Tibial nerve (tissue), 4 donors: ENCODE measurements at regions not wholly inside any gene's neighbourhood (a gene's known extent, or its start where the extent isn't known, plus 50 kb on each side); places are given as distances from the start of the nearest gene placed in this dataset.

ENCODE experiments used
- DNase-seq, 2 donors: peaks; one replicate each; pipeline ENCODE4 v3.0.0-alpha.2; 2019; ENCODE audit warnings: low spot score in 2 of 2
- H3K27ac ChIP-seq, 4 donors: fragments of 200-600 bp; sonication (generic) in 3 of 4; one replicate each; pipeline ENCODE4 v1.5.1; 2017 to 2019; ENCODE audit warnings: mild to moderate bottlenecking in 1 of 4
- H3K27me3 ChIP-seq, 2 donors: fragments of 200-600 bp; sonication (generic) in 1 of 2; one replicate each; pipeline versions ENCODE4 v1.5.1 to v1.6.0; 2017 to 2019
- H3K36me3 ChIP-seq, 3 donors: fragments of 200-600 bp; sonication (generic); one replicate each; pipeline ENCODE4 v1.5.1; 2018 to 2019
- H3K4me1 ChIP-seq, 4 donors: fragments of 200-600 bp; sonication (generic) in 3 of 4; one replicate each; pipeline ENCODE4 v1.5.1; 2017 to 2019
- H3K4me3 ChIP-seq, 4 donors: fragments of 200-600 bp; sonication (generic) in 3 of 4; one replicate each; pipeline ENCODE4 v1.5.1; 2017 to 2019; ENCODE audit warnings: mild to moderate bottlenecking in 1 of 4, moderate library complexity in 1 of 4
- H3K9me3 ChIP-seq, 4 donors: fragments of 200-600 bp; sonication (generic) in 3 of 4; one replicate each; pipeline ENCODE4 v1.5.1; 2017 to 2019
- EP300 ChIP-seq, 2 donors: sonication (generic); formaldehyde crosslinking; IDR thresholded peaks; one replicate each; pipeline ENCODE4 v1.6.1; 2017; ENCODE audit warnings: antibody characterized with exemption in 2 of 2, mild to moderate bottlenecking in 1 of 2
- POLR2A ChIP-seq, 2 donors: fragments of 450-650 bp; IDR thresholded peaks; one replicate each; pipeline ENCODE4 v1.6.1; 2017; ENCODE audit warnings: antibody characterized with exemption in 2 of 2, mild to moderate bottlenecking in 2 of 2, moderate library complexity in 2 of 2
- WGBS, 2 donors: methylation state at CpG; one replicate each; pipeline ENCODE4 v1.1.5; 2018; 5-methylcytosine and 5-hydroxymethylcytosine counted together
- TF ChIP-seq, protein P1 (sequence below), 5 experiments: fragments of 200-600 bp in 3 of 5; fragments of 450-650 bp in 2 of 5; sonication (generic) in 3 of 5; IDR thresholded peaks; one replicate each; pipeline ENCODE4 v1.5.1; 2016 to 2019; ENCODE audit warnings: antibody characterized with exemption in 5 of 5, mild to moderate bottlenecking in 3 of 5, moderate library complexity in 2 of 5

DNA sequence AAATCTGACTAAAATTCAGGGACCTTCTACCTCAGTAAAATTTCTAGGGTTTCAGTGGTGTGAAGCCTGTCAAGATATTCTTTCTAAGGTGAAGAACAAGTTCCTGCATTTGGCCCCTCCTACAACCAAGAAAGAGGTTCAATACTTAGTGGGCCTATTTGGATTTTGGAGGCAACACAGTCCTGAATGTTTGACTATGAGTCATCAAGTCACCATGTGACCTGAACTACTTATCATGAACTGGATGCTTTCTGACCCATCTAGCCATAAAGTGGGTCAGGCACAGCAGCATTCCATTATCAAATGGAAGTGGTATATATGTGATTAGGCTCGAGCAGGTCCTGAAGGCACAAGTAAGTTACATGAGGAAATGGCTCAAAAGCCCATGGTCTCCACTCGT, 163.0 kb upstream of the IRS2 start:
- no peak for DNase-seq
- H3K36me3 ChIP-seq: no peaks in the 10 kb centered on the region
- H3K27me3 ChIP-seq: no peaks in the 10 kb centered on the region
- no peak overlapping the region for H3K4me3 ChIP-seq
- no peaks in the 10 kb centered on the region for H3K9me3 ChIP-seq
- TF ChIP-seq POLR2A (IDR thresholded peaks at IDR 0.05) (no peak), EP300 (IDR thresholded peaks at IDR 0.05) (no peak)
- TF ChIP-seq, protein P1, sequence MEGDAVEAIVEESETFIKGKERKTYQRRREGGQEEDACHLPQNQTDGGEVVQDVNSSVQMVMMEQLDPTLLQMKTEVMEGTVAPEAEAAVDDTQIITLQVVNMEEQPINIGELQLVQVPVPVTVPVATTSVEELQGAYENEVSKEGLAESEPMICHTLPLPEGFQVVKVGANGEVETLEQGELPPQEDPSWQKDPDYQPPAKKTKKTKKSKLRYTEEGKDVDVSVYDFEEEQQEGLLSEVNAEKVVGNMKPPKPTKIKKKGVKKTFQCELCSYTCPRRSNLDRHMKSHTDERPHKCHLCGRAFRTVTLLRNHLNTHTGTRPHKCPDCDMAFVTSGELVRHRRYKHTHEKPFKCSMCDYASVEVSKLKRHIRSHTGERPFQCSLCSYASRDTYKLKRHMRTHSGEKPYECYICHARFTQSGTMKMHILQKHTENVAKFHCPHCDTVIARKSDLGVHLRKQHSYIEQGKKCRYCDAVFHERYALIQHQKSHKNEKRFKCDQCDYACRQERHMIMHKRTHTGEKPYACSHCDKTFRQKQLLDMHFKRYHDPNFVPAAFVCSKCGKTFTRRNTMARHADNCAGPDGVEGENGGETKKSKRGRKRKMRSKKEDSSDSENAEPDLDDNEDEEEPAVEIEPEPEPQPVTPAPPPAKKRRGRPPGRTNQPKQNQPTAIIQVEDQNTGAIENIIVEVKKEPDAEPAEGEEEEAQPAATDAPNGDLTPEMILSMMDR (IDR thresholded peaks at IDR 0.05): no peak
- H3K4me1 ChIP-seq: no peaks in the 10 kb centered on the region
- 78 to 83% methylated on average over 2 of the region's 2 CpGs for WGBS, 2 donors
- H3K27ac ChIP-seq: no peak overlapping the region

DNA sequence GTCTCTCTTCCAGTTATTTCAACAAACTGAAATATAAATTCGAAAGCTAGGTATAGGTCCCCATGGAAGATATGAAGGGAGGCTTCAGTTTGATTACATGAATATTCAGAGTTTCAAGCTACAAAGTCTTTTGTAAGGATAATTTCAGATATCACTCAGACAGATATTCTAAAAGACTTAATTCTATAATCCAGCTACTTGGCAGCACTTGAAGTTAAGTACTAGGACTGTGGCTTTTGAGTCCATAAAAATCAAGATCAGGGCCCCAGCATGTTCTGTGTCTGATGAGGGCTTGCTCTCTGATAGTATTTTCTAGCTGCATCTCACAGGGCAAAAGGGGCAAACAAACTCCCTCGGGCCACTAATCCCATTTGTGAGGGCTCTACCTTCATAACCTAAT, 160.6 kb upstream of the IRS2 start:
- no peak for TF ChIP-seq EP300 (IDR thresholded peaks at IDR 0.05)
- TF ChIP-seq POLR2A (IDR thresholded peaks at IDR 0.05): no peak
- TF ChIP-seq, protein P1 (IDR thresholded peaks at IDR 0.05): no peak
- H3K36me3 ChIP-seq: no peaks in the 10 kb centered on the region
- 77 to 80% methylated on average over 2 of the region's 2 CpGs for WGBS, 2 donors
- H3K27me3 ChIP-seq: no peaks in the 10 kb centered on the region
- no peak for DNase-seq
- H3K27ac ChIP-seq: no peak overlapping the region
- peaks cover 0 to 3% (median 0%) of the 10 kb centered on the region in 4 donors for H3K9me3 ChIP-seq
- H3K4me3 ChIP-seq: no peak overlapping the region
- no peaks in the 10 kb centered on the region for H3K4me1 ChIP-seq

DNA sequence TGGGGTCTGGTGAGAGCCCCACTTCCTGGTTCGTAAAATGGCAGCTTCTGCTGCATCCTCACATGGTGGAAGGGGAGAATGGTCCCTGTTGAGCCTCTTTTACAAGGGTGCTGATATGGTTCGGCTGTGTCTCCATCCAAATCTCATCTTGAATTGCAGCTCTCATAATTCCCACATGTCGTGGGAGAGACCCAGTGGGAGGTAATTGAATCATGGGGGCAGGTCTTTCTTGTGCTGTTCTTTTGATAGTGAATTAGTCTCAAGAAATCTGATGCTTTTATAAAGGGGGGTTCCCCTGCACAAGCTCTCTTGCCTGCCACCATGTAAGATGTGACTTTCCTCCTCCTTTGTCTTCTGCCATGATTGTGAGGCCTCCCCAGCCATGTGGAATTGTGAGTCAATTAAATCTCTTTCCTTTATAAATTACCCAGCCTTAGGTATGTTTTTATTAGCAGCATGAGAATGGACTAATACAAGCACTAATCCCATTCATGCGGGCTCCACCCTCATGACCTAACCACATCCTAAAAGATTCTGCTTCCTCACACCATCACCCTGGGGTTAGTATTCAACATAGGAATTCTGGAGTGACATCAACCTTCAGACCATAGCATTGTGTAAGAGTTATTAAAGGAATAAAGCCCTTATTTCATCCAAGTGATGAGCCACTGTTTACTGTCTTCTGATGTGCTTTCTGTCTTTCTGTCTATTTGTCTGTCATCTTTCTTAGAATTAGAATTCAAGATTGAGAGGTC, 159.0 kb upstream of the IRS2 start:
- 69 to 79% methylated on average over 4 of the region's 4 CpGs for WGBS, 2 donors
- no peaks in the 10 kb centered on the region for H3K4me1 ChIP-seq
- no peak for DNase-seq
- H3K27ac ChIP-seq: no peak overlapping the region
- no peaks in the 10 kb centered on the region for H3K27me3 ChIP-seq
- H3K36me3 ChIP-seq: no peaks in the 10 kb centered on the region
- peaks cover 0 to 3% (median 0%) of the 10 kb centered on the region in 4 donors for H3K9me3 ChIP-seq
- TF ChIP-seq EP300 (IDR thresholded peaks at IDR 0.05) (no peak), POLR2A (IDR thresholded peaks at IDR 0.05) (no peak)
- TF ChIP-seq, protein P1 (IDR thresholded peaks at IDR 0.05): no peak
- H3K4me3 ChIP-seq: no peak overlapping the region

DNA sequence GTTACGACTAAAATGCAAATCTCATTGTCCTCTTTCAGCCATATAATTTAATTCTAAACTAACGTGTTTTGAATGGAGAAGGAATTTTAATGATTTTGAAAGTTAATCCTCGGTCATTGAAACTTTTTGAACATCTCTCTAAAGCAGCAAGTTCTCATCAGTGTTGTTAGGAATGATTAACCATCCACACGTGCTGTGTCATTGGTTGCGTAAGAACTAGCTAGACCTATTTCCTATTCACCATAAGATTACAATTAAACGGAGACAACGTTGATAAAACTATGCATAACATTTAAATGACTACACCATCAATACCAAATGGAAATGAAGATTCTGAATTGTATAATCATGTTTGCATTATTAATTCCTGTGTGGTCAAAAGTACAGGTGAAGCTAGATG, 155.6 kb upstream of the IRS2 start:
- H3K27ac ChIP-seq: no peak overlapping the region
- DNase-seq: no peak
- no peaks in the 10 kb centered on the region for H3K27me3 ChIP-seq
- no peaks in the 10 kb centered on the region for H3K4me1 ChIP-seq
- no peak overlapping the region for H3K4me3 ChIP-seq
- H3K9me3 ChIP-seq: peaks cover 0 to 3% (median 0%) of the 10 kb centered on the region in 4 donors
- no peaks in the 10 kb centered on the region for H3K36me3 ChIP-seq
- 82 to 84% methylated on average over 7 of the region's 7 CpGs for WGBS, 2 donors
- TF ChIP-seq POLR2A (IDR thresholded peaks at IDR 0.05) (no peak), EP300 (IDR thresholded peaks at IDR 0.05) (no peak)
- TF ChIP-seq, protein P1 (IDR thresholded peaks at IDR 0.05): no peak

DNA sequence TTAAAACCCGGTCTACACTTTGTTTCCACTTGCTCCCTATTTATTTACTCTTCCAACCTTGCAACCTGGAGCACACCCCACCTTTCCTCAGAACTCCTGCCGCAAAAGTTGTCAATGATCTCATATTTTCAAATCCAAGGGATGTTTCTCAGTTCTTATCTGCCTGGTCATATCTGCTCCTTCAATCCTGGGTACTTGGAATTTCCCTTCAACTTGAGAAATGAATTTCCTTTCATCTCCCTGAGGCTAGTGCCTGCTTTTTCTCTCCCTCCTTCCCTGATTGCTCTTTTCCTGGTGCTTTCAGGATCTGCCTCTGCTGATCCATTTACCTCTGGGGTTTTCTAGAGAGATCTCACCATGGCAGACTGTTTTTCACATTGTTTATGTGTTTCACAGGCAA, 154.8 kb upstream of the IRS2 start:
- H3K27me3 ChIP-seq: no peaks in the 10 kb centered on the region
- DNase-seq: no peak
- peaks cover 0 to 3% (median 0%) of the 10 kb centered on the region in 4 donors for H3K9me3 ChIP-seq
- no peak overlapping the region for H3K27ac ChIP-seq
- WGBS, 2 donors: 79 to 88% methylated on average over 2 of the region's 2 CpGs
- TF ChIP-seq EP300 (IDR thresholded peaks at IDR 0.05) (no peak), POLR2A (IDR thresholded peaks at IDR 0.05) (no peak)
- TF ChIP-seq, protein P1 (IDR thresholded peaks at IDR 0.05): no peak
- H3K4me1 ChIP-seq: no peaks in the 10 kb centered on the region
- no peak overlapping the region for H3K4me3 ChIP-seq
- no peaks in the 10 kb centered on the region for H3K36me3 ChIP-seq
